Gastroesophageal sphincter (tissue), 3 donors: ENCODE measurements at regions not wholly inside any gene's neighbourhood (a gene's known extent, or its start where the extent isn't known, plus 50 kb on each side); places are given as distances from the start of the nearest gene placed in this dataset.

Experiments
- CTCF ChIP-seq, 4 experiments: fragments of 200-600 bp in 2 of 4; fragments of 450-650 bp in 2 of 4; sonication (generic) in 1 of 4; IDR thresholded peaks; one replicate each; pipeline ENCODE4 v1.5.1; 2017 to 2019; ENCODE audit warnings: antibody characterized with exemption in 4 of 4, mild to moderate bottlenecking in 2 of 4, moderate library complexity in 2 of 4
- POLR2A ChIP-seq, 2 donors: fragments of 450-650 bp; IDR thresholded peaks; one replicate each; pipeline ENCODE4 v1.6.1; 2017; ENCODE audit warnings: antibody characterized with exemption in 2 of 2, mild to moderate bottlenecking in 2 of 2, moderate library complexity in 1 of 2
- POLR2AphosphoS5 ChIP-seq: sonication (generic); formaldehyde crosslinking; IDR thresholded peaks from one replicate; pipeline ENCODE4 v1.6.1; 2017; ENCODE audit warnings: antibody characterized with exemption

DNA sequence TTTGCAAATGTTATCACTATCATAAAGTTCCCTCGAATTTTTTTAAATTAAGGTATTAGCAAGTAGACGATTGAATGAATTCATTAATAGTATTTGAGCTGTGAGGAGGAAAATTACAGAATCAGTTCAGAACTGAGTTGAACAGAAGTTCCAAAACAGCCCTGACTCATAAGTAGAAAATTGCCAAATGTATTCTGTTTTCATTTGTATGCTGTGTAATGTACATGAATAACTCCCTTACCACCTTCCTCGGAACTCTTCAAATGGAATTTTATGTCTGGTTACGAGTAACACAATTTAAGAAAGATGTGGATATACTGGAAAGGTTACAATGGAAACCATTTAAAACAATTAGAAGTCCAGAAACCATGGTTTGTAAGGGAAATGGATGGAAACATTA lies 283.3 kb upstream of the FAR2 start:
- no peak for TF ChIP-seq CTCF (IDR thresholded peaks at IDR 0.05)
- TF ChIP-seq POLR2AphosphoS5: no peak
- no peak for TF ChIP-seq POLR2A (IDR thresholded peaks at IDR 0.05)
